ENCODE measurements at regions not wholly inside any gene's neighbourhood (a gene's known extent, or its start where the extent isn't known, plus 50 kb on each side); places are given as distances from the start of the nearest gene placed in this dataset.

DNA sequence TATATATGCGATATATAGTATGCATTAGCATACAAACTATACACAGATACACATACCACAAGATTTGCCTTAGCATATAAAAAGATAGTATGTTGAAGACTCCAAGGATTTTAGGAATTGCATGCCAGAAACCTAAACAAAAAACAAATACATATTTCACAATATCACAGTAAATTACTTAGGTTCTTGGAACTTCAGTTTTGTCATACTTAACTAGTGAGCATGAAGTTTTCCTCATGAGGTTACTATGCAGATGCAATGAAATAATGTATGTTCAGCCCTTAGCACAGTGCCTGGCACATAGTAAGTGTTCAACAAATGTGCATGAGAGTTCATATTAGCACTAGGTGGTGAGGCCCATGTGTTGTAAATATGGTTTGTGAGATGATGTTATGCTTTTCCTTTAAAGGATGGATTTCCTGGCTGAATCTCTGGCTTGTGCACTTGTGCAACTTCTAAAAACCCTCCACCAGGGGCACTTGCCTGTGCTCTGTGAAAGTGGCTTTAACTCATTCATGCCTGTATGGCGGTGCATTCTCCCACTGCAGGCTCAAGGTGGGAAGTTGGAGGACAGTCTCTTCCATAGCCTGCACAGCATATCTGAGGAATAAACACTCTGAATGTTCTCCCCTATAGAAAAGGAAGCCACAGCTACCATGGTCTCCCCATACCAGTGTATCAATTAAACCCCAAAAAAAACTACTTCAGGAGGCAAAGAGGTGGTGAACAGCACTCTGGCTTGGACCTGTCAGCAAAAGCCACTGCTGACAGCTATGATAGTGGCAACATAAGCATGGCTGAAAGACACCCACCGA lies 624.1 kb upstream of the CDH4 start:
- H3K4me1 ChIP-seq (ENCODE audit: control insufficient read depth in 1 of 2, insufficient read depth in 2 of 2, low read depth in 1 of 2, low read length in 1 of 2) = no peaks in the 10 kb centered on the region
- no peak overlapping the region for H3K4me2 ChIP-seq
- H4K20me1 ChIP-seq (ENCODE audit: insufficient read depth) = no peaks in the 10 kb centered on the region
- no peak overlapping the region for H3K9ac ChIP-seq
- no peak overlapping the region for H2AFZ ChIP-seq (ENCODE audit: low read depth)
- no peaks in the 10 kb centered on the region for H3F3A ChIP-seq (replicated peaks; ENCODE audit: insufficient read depth)
- H3K27ac ChIP-seq (ENCODE audit: low read depth in 2 of 2, low read length in 1 of 2) = no peak overlapping the region
- H3K9me2 ChIP-seq = no peaks in the 10 kb centered on the region
- ChIA-PET POLR2A (no interaction called here), CTCF (interaction anchor here (1.8 kb wide), 1 partner anchor 8 kb away, joined by 6 read pairs; no protein-coding TSS in a partner anchor)
- no peaks in the 10 kb centered on the region for H3K79me2 ChIP-seq (ENCODE audit: insufficient read depth)
- no peak for DNase-seq
- no peaks in the 10 kb centered on the region for H3K9me3 ChIP-seq
- H3K36me3 ChIP-seq (replicated peaks in 1 of 2; ENCODE audit: control insufficient read depth in 1 of 2, insufficient read depth in 2 of 2, low read length in 1 of 2) = no peaks in the 10 kb centered on the region
- H3K4me3 ChIP-seq (ENCODE audit: low read depth in 2 of 2, low read length in 1 of 2) = no peak overlapping the region
- H3K27me3 ChIP-seq (ENCODE audit: insufficient read depth) = no peaks in the 10 kb centered on the region
- TF ChIP-seq GATA2 (CRISPR knock-in tag; IDR thresholded peaks at IDR 0.05) = no peak
- TF ChIP-seq EP300 (IDR thresholded peaks at IDR 0.05; ENCODE audit: borderline replicate concordance in 1 of 2, low read depth in 1 of 2, low read length in 1 of 2) = no peak
- no peak for TF ChIP-seq JUND (IDR thresholded peaks at IDR 0.05)
- no peak for TF ChIP-seq RXRA (IDR thresholded peaks at IDR 0.05; ENCODE audit: borderline replicate concordance, low read depth)
- TF ChIP-seq MEF2A (IDR thresholded peaks at IDR 0.05; ENCODE audit: borderline replicate concordance, low read depth) = no peak
- 30% methylated on average over 3 of the region's 3 CpGs for WGBS (ENCODE audit: low lambda C conversion rate)

- 18% methylated on average over 4 of the region's 7 CpGs for WGBS (ENCODE audit: low lambda C conversion rate)
- Histone ChIP-seq H3K9me2 (no peaks in the 10 kb centered on the region), H3K4me1 (ENCODE audit: control insufficient read depth in 1 of 2, insufficient read depth in 2 of 2, low read depth in 1 of 2, low read length in 1 of 2) (no peaks in the 10 kb centered on the region), H3K27me3 (ENCODE audit: insufficient read depth) (no peaks in the 10 kb centered on the region), H3F3A (replicated peaks; ENCODE audit: insufficient read depth) (no peaks in the 10 kb centered on the region), H3K9me3 (no peaks in the 10 kb centered on the region), H3K79me2 (ENCODE audit: insufficient read depth) (no peaks in the 10 kb centered on the region), H3K9ac (no peak overlapping the region), H3K36me3 (replicated peaks in 1 of 2; ENCODE audit: control insufficient read depth in 1 of 2, insufficient read depth in 2 of 2, low read length in 1 of 2) (no peaks in the 10 kb centered on the region), H2AFZ (ENCODE audit: low read depth) (no peak overlapping the region), H4K20me1 (ENCODE audit: insufficient read depth) (no peaks in the 10 kb centered on the region), H3K4me3 (ENCODE audit: low read depth in 2 of 2, low read length in 1 of 2) (no peak overlapping the region), H3K27ac (ENCODE audit: low read depth in 2 of 2, low read length in 1 of 2) (no peak overlapping the region), H3K4me2 (no peak overlapping the region)
- CTCF ChIA-PET = interaction anchor here (1.8 kb wide), 1 partner anchor 9 kb away, joined by 6 read pairs; no protein-coding TSS in a partner anchor
- DNase-seq = no peak
- TF ChIP-seq, protein P1, sequence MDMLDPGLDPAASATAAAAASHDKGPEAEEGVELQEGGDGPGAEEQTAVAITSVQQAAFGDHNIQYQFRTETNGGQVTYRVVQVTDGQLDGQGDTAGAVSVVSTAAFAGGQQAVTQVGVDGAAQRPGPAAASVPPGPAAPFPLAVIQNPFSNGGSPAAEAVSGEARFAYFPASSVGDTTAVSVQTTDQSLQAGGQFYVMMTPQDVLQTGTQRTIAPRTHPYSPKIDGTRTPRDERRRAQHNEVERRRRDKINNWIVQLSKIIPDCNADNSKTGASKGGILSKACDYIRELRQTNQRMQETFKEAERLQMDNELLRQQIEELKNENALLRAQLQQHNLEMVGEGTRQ (IDR thresholded peaks at IDR 0.05; ENCODE audit: borderline replicate concordance, low read depth, low read length) = no peak
- TF ChIP-seq NRF1 (IDR thresholded peaks at IDR 0.05; ENCODE audit: low read depth, low read length) = no peak
- TF ChIP-seq YY1 (IDR thresholded peaks at IDR 0.05; ENCODE audit: low read depth) = no peak
- POLR2A ChIA-PET = no interaction called here
These were observed 623.3 kb upstream of the CDH4 start for GRCh38 chr20:60628749-60629148.

DNA sequence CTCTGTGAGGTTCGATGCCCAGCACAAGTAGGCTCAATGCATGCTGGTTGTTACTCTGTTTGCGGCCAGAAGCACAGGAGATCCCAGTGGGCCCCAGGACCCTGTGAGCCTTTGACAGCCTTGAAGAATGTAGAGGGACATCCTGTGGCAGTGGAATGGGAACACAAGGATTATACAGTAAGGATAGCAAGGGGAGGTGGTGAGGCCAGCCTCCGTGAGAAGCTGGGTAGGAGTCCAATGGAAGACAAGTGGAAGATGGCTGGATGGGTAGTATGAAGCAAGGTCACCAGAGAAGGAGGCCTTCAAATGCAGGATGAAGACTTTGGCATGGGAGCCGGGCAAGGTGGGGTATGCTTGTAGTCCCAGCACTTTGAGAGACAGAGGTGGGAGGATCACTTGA lies 622.9 kb upstream of the CDH4 start:
- Histone ChIP-seq H3K79me2 (ENCODE audit: insufficient read depth) (no peaks in the 10 kb centered on the region), H3K9ac (no peak overlapping the region), H3K9me3 (no peaks in the 10 kb centered on the region), H3K4me3 (ENCODE audit: low read depth in 2 of 2, low read length in 1 of 2) (no peak overlapping the region), H3K36me3 (replicated peaks in 1 of 2; ENCODE audit: control insufficient read depth in 1 of 2, insufficient read depth in 2 of 2, low read length in 1 of 2) (no peaks in the 10 kb centered on the region), H3F3A (replicated peaks; ENCODE audit: insufficient read depth) (no peaks in the 10 kb centered on the region), H3K4me2 (no peak overlapping the region), H3K9me2 (no peaks in the 10 kb centered on the region), H3K4me1 (ENCODE audit: control insufficient read depth in 1 of 2, insufficient read depth in 2 of 2, low read depth in 1 of 2, low read length in 1 of 2) (no peaks in the 10 kb centered on the region), H3K27me3 (ENCODE audit: insufficient read depth) (no peaks in the 10 kb centered on the region), H2AFZ (ENCODE audit: low read depth) (no peak overlapping the region), H4K20me1 (ENCODE audit: insufficient read depth) (no peaks in the 10 kb centered on the region), H3K27ac (ENCODE audit: low read depth in 2 of 2, low read length in 1 of 2) (no peak overlapping the region)
- POLR2A ChIA-PET = no interaction called here
- DNase-seq = no peak
- TF ChIP-seq FOSL2 (IDR thresholded peaks at IDR 0.05; ENCODE audit: borderline replicate concordance, low read depth) (no peak), EZH2phosphoT487 (IDR thresholded peaks at IDR 0.05; ENCODE audit: borderline replicate concordance, low read depth) (no peak), MAX (IDR thresholded peaks at IDR 0.05; ENCODE audit: low read depth) (no peak), POLR2AphosphoS5 (IDR thresholded peaks at IDR 0.05; ENCODE audit: low read depth, low read length) (no peak), NFIC (IDR thresholded peaks at IDR 0.05; ENCODE audit: borderline replicate concordance) (no peak), TCF12 (IDR thresholded peaks at IDR 0.05) (no peak), MXI1 (IDR thresholded peaks at IDR 0.05; ENCODE audit: low read depth, low read length) (no peak)
- TF ChIP-seq, protein P2, sequence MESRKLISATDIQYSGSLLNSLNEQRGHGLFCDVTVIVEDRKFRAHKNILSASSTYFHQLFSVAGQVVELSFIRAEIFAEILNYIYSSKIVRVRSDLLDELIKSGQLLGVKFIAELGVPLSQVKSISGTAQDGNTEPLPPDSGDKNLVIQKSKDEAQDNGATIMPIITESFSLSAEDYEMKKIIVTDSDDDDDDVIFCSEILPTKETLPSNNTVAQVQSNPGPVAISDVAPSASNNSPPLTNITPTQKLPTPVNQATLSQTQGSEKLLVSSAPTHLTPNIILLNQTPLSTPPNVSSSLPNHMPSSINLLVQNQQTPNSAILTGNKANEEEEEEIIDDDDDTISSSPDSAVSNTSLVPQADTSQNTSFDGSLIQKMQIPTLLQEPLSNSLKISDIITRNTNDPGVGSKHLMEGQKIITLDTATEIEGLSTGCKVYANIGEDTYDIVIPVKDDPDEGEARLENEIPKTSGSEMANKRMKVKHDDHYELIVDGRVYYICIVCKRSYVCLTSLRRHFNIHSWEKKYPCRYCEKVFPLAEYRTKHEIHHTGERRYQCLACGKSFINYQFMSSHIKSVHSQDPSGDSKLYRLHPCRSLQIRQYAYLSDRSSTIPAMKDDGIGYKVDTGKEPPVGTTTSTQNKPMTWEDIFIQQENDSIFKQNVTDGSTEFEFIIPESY (IDR thresholded peaks at IDR 0.05; ENCODE audit: borderline replicate concordance, low read depth) = no peak
- TF ChIP-seq, protein P3, sequence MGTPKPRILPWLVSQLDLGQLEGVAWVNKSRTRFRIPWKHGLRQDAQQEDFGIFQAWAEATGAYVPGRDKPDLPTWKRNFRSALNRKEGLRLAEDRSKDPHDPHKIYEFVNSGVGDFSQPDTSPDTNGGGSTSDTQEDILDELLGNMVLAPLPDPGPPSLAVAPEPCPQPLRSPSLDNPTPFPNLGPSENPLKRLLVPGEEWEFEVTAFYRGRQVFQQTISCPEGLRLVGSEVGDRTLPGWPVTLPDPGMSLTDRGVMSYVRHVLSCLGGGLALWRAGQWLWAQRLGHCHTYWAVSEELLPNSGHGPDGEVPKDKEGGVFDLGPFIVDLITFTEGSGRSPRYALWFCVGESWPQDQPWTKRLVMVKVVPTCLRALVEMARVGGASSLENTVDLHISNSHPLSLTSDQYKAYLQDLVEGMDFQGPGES (IDR thresholded peaks at IDR 0.05; ENCODE audit: low read depth, low read length) = no peak
- WGBS (ENCODE audit: low lambda C conversion rate) = 25% methylated on average over 4 of the region's 4 CpGs
- CTCF ChIA-PET = interaction anchor here (1.8 kb wide), 1 partner anchor 9 kb away, joined by 6 read pairs; no protein-coding TSS in a partner anchor

Data from SK-N-SH (cell line).